Activated CD8-positive, alpha-beta memory T cell treated with anti-CD3 and anti-CD28 coated beads for 48 hours (primary cell): ENCODE measurements at regions not wholly inside any gene's neighbourhood (a gene's known extent, or its start where the extent isn't known, plus 50 kb on each side); places are given as distances from the start of the nearest gene placed in this dataset.
"Not testable (repeated sequence)": the region's sequence is repeated elsewhere in the genome, so short reads cannot be mapped to it uniquely, and the experiment has no call there.

Experiments
- DNase-seq, 3 experiments: peaks; one replicate each; pipeline ENCODE4 v3.0.0-alpha.2; 2020; ENCODE audit warnings: low read depth in 2 of 3, low spot score in 2 of 3

DNA sequence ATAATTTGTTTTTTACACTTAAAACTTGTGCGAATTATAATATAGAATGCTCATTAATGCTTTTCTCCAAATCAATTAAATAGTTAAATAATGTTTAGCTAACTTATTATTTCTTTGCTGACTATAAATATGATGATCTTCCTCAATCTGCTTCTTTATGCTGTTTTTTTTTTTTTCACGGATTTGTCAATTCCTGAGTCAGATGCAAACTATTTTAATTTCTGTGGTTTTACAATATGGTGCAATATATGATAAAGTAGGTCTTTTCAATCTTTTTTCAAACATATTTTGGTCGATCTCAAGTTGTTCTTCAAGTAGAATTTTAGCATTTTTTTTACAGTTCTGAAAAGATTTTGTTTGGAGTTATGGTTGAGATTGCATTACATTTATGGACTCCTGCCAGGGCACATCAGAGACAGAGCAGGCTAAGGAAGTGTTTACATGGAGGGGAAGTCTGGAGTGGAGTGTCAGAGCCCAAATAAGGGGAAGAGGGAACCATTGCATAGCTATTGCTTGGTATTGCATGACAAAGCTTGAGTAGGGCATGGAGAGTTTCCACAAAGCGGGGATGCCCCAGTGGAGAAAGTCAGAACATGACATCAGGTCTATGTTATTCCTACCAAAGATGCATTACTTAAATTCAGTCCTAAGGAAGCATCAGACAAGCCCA lies 204.4 kb downstream of the OTUD1 start:
- no peak for DNase-seq

GRCh38 chr10:23648618-23649017 lies 209.7 kb downstream of the OTUD1 start:
- DNase-seq: no peak

GRCh38 chr10:23656735-23657134 lies 217.9 kb downstream of the OTUD1 start:
- DNase-seq: no peak

DNA sequence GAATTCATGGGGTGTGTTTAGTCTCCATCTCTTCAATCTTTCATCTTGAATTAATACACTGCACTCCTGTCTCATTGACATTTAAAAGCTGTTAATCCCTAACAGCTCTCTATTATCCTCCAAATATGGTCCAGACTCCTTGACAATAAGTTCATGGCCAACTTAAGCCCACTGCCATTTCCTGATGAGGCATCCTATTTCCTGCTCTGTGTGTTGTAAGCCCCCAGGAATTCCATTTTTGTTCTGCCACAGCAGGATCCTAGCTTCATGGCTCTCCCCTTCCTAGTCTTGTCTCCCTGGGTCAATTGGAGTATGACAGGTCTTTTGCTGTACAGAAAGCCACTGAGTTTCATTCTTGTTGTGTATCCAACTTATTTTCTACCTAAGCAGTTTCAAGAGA lies 218.8 kb downstream of the OTUD1 start:
- DNase-seq: no peak

DNA sequence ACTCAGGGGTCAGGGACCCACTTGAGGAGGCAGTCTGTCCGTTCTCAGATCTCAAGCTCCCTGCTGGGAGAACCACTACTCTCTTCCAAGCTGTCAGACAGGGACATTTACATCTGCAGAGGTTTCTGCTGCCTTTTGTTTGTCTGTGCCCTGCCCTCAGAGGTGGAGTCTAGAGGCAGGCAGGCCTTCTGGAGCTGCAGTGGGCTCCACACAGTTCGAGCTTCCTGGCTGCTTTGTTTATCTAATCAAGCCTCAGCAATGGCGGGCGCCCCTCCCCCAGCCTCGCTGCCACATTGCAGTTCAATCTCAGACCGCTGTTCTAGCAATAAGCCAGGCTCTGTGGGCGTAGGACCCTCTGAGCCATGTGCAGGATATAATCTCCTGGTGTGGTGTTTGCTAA lies 233.0 kb downstream of the OTUD1 start:
- DNase-seq: not testable (repeated sequence)

- no peak for DNase-seq
Measured at GRCh38 chr10:23675585-23675984, 236.7 kb downstream of the OTUD1 start.

GRCh38 chr10:23676296-23676695 lies 237.4 kb downstream of the OTUD1 start:
- DNase-seq: no peak

- no peak for DNase-seq
Measured at GRCh38 chr10:23686722-23687121, 247.8 kb downstream of the OTUD1 start.

DNA sequence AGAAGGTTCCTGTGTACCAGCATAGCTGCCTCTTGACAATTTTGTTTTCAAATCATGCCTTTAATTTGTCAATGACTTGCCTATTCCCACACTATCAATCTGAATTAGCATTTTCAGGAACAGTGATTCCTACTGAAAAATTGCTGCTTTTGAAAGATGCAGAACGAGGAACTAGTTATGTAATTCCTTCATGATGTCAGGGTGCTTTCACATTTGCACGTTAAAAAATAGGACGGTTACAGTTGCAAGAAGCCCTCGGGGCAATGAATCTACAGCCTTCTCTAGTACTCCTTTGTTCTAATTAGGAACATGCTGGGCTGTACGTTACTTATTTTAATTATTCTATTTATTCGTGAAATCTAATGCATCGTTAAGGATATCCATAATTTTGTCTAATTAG lies 253.9 kb downstream of the OTUD1 start:
- no peak for DNase-seq

DNA sequence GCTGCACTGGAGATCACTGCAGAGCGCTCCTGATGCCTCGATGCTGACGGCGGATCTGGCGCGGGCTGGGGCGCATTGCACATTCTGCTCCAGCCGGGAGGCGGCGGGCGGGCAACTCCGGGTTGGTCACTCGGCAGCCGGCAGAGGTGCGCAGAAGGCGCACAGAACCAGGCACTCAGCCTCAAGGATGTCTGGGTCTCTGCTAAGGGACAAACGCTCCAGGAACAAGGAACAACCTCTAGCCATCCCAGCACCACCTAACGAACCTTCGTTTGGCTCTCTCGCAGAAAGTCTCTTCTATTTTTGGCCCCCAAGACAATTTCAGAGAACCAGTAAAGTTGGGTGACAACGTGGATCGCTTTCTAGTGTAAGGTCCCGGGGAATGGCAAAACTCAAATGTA lies 254.6 kb downstream of the OTUD1 start:
- no peak for DNase-seq

DNA sequence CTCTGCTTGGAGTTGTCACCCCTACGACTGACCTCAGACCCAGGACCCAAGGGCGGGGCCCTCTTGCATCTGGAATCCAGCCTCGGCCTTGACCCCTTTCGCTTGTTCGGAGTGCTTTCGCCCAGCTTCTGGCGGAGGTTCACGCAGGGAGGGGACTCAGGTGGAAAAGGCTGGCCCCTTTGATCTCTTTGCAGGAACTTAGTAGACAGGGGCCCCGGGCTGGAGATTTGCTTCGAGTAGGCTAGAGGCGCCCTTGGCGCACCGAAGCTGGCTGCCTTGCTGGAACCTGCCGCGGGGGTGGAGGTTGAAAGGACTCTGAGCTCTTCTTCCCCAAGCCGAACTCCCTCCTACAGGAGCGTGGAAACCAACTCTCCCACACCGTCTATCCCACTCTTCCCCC lies 255.1 kb downstream of the OTUD1 start:
- no peak for DNase-seq

- peak in 1 of 3 experiments; percentile 2 for DNase-seq
Measured at GRCh38 chr10:23694446-23694920, 255.6 kb downstream of the OTUD1 start.

- DNase-seq: no peak
Measured at GRCh38 chr10:23694921-23695824, 256.3 kb downstream of the OTUD1 start.

DNA sequence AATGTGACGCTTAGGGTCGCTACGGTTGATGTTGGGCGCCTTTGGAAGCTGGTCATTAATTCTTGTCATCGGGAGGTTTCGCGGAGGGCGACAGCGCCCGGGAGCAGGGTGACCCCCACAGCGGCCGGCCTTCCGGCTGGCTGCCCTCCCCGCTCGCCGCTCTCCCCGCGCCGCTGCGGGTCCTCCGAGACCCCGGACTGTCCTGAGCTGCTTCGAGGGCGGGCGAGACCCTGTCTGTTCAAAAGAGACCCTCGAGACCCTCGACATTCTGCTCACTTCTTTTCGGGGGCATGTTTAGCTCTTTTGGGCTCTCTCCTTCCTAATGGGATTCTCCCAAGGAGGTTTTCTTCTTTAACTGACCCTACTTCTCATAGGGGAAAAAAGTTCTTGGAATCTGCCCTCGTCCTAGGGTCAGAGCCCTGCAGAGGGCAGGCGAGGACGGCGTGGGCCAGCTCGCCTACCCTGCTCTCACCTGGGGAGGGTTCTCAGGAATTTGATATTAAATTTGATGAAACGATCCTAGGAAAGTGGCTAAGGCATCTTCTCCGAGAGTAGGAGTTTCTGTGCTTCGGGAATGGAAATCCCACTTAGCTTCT lies 257.0 kb downstream of the OTUD1 start:
- no peak for DNase-seq

DNA sequence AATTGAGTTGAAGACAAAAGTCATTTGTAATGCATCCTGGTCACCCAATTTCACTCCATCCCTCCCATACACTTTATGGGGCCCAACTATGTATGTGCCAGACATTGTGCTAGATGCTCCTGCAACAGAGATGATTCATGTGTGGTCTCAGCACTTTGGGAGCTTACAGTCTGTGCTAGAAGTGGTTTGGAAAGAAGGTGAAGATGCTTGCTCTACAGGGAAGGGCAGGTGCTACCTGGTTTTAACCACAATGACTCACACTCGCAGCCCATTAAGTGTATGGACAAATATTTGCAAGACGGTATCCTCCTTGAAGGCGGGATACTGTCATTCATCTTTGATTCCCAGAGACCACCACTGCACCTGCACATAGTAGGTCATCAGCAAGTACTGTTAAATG lies 257.6 kb downstream of the OTUD1 start:
- no peak for DNase-seq

- no peak for DNase-seq
Measured at GRCh38 chr10:23702977-23703414, 264.1 kb downstream of the OTUD1 start.

- DNase-seq: no peak
Measured at GRCh38 chr10:23715363-23715762, 276.5 kb downstream of the OTUD1 start.

- DNase-seq: no peak
Measured at GRCh38 chr10:23717913-23718312, 279.0 kb downstream of the OTUD1 start.

GRCh38 chr10:23718946-23719345 lies 280.1 kb downstream of the OTUD1 start:
- DNase-seq: no peak

DNA sequence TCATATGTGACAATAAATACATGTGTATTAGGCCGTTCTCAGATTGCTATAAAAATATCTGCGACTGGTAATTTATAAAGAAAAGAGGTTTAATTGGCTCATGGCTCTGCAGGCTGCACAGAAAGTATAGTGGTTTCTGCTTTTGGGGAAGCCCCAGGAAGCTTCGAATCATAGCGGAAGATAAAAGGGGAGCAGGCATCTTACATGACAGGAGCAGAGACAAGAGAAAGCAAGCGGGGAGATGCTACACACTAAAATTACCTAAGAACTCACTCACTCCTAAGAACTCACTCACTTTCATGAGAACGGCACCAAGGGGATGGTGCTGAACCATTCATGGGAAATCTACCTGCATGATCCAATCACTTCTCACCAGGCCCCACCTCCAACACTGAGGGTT lies 284.9 kb downstream of the OTUD1 start:
- no peak for DNase-seq

DNA sequence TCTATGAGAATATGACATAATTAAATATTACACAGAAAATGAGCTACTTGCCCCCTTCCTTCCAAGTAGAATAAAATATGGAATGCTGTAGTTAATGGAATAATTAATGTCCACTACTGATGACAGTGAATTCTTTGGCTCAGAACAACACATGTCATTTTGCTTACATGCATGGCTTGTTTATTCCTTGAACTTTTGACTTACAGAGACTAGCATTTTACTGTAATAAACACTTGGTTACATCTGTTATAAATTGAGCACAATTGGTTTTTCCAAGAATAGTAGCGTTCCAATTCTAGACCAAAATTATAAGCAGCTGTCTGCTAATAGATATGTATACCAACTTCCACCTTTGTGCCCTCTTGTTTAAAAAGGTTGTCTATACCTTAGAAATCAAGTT lies 286.7 kb downstream of the OTUD1 start:
- no peak for DNase-seq

- no peak for DNase-seq
Measured at GRCh38 chr10:23742368-23742767, 303.5 kb downstream of the OTUD1 start.
